ENCODE measurements at regions not wholly inside any gene's neighbourhood (a gene's known extent, or its start where the extent isn't known, plus 50 kb on each side); places are given as distances from the start of the nearest gene placed in this dataset.

- Mint-ChIP-seq H3K9me3 (peaks cover 0 to 5% of the 10 kb centered on the region in 2 experiments; a peak in 1 of 5 replicates), H3K4me1 (no peaks in the 10 kb centered on the region), H3K27ac (no peak overlapping the region), H3K4me3 (no peak overlapping the region), H3K36me3 (ENCODE audit: insufficient read depth in 1 of 3, low read depth in 3 of 3) (no peaks in the 10 kb centered on the region), H3K27me3 (ENCODE audit: low read depth) (no peaks in the 10 kb centered on the region)
- no peak for DNase-seq
- H2BK5ac ChIP-seq (ENCODE audit: insufficient read length, low read length): no peak overlapping the region
- no peak overlapping the region for H3K56ac ChIP-seq (ENCODE audit: insufficient read length, low read depth, low read length)
- H2AK5ac ChIP-seq (ENCODE audit: insufficient read length, low read length): no peak overlapping the region
- WGBS (ENCODE audit: extremely low coverage, insufficient read length, low lambda C conversion rate): no CpG with 5 or more reads among the region's 4 CpGs
- H3K4me1 ChIP-seq (ENCODE audit: insufficient read depth, low read length): no peaks in the 10 kb centered on the region
- no peak overlapping the region for H4K91ac ChIP-seq (ENCODE audit: insufficient read length, low read depth, low read length)
- H3K27ac ChIP-seq (ENCODE audit: insufficient read length, low read depth, low read length): no peak overlapping the region
- no peak overlapping the region for H2BK15ac ChIP-seq (ENCODE audit: low read depth, low read length)
- H4K5ac ChIP-seq (ENCODE audit: insufficient read length, low read depth, low read length): no peak overlapping the region
- no peak overlapping the region for H2AFZ ChIP-seq (ENCODE audit: low read length)
- TF ChIP-seq CTCF (conservative IDR thresholded peaks at IDR 0.05): no peak
- H3K14ac ChIP-seq (ENCODE audit: insufficient read depth, low read length): no peak overlapping the region
- no peak overlapping the region for H2BK12ac ChIP-seq (ENCODE audit: insufficient read length, low read depth, low read length)
- no peaks in the 10 kb centered on the region for H3K23me2 ChIP-seq (ENCODE audit: insufficient read length, low read depth, low read length, poor library complexity, severe bottlenecking)
- no peak overlapping the region for H4K8ac ChIP-seq (replicated peaks; ENCODE audit: insufficient read length, low read depth, low read length)
- no peak overlapping the region for H3K18ac ChIP-seq (ENCODE audit: insufficient read length, low read depth, low read length)
- no peak overlapping the region for H2BK120ac ChIP-seq (ENCODE audit: low read depth, low read length, poor library complexity, severe bottlenecking)
- no peaks in the 10 kb centered on the region for H3K79me2 ChIP-seq (ENCODE audit: insufficient read depth, low read length)
- no peak overlapping the region for H3K4me2 ChIP-seq (ENCODE audit: insufficient read depth, insufficient read length, low read length)
- H4K20me1 ChIP-seq (ENCODE audit: control insufficient read depth, insufficient read depth, insufficient read length): no peaks in the 10 kb centered on the region
- no peak overlapping the region for H3K23ac ChIP-seq (ENCODE audit: insufficient read length, low read depth, low read length)
- H3K9ac ChIP-seq (ENCODE audit: extremely low read depth, insufficient read length, low read length): no peak overlapping the region
- no peaks in the 10 kb centered on the region for H3K79me1 ChIP-seq (ENCODE audit: insufficient read depth, low read depth, low read length, poor library complexity, severe bottlenecking)
- no peaks in the 10 kb centered on the region for H3K27me3 ChIP-seq (ENCODE audit: insufficient read depth, low read length)
- H2BK20ac ChIP-seq (ENCODE audit: low read depth, low read length, poor library complexity, severe bottlenecking): no peak overlapping the region
- H3K4ac ChIP-seq (ENCODE audit: low read depth, low read length): no peak overlapping the region
- no peak overlapping the region for H3T11ph ChIP-seq (ENCODE audit: low read length)
- no peaks in the 10 kb centered on the region for H3K9me3 ChIP-seq (ENCODE audit: control insufficient read depth, low read depth, low read length)
These were observed 216.9 kb upstream of the SAMSN1 start for GRCh38 chr21:14762734-14763694.

Measured in H9 (cell line).